HG03575 (cell line): ENCODE measurements at regions not wholly inside any gene's neighbourhood (a gene's known extent, or its start where the extent isn't known, plus 50 kb on each side); places are given as distances from the start of the nearest gene placed in this dataset.
"Not testable (repeated sequence)": the region's sequence is repeated elsewhere in the genome, so short reads cannot be mapped to it uniquely, and the experiment has no call there.

Experiments used
- ATAC-seq: cut with Tn5 transposase; IDR thresholded peaks from one replicate; pipeline ENCODE4 v1.9.1; 2021; ENCODE audit not compliant: unreplicated experiment, insufficient number of reproducible peaks, low FRiP score; ENCODE audit errors: extremely low read depth

DNA sequence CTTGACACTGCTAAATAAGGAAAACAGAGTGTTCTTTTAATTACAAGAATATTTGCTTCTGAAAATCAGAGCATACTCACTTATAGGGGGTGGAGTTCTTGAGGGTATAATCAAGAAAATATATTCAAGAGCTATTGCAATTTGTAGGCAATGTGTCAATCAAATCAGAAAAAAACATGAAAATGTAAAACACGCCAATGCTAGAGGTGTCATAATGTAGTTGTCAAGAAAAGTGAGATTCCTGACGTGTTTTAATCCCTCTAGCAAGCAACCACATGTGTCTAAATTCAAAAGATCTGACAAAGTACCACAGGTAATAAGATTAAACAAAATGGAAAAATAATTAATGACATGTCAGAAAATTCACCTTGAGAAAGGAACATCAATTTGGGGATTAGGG is 1440.7 kb upstream of the RAG2 start:
- ATAC-seq: no peak

DNA sequence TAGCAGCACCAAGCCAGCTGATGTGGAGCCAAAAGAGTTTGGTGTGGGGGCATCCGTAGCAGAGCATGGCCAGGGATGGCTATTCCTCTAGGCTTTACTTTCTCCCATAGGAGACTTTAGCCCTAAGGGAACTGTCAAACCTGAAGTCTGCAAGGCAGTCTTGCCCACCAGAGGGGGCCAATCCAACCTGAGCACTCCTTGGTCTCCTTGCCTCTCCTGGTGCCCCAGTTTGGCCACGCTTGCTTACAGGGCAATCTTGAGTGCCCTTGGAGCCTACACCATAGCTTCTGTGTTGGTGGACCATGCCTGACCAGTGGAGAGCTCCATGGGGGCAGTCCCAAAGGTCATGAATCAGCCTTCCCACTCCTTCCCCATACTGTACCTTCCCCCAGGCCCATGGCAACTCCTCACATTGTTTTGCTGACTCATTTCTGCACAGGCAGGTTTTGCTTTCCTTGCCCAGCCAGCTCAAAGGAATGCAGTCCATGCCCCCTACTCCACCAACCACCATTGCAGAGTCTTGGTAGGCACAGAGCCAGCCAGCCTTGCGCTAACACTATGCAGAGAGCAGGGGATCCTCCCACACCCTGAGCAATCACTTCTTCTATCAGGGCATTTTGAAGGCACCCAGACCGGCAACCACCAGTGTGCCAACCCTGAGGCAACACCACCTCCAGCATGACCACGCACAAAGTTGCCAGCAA is 1421.2 kb upstream of the RAG2 start:
- ATAC-seq: no peak

DNA sequence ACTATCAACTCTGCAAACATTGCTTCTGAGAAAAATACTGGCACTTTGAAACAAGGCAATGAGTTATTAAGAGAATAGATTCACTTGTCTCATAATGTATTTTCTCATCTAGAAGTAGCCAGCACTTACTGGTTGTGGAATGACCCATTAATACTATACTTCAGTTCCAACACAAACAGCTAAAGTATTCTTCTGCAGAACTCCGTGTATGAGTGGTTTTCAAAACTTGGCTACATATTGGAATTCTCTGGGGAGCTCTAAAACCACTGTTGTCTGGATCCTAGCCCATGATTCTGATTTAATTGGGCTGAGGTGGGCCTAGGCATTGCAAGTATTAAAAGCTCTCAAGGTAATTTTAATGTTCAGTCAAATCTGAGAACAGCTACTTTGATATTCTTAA is 1416.4 kb upstream of the RAG2 start:
- no peak for ATAC-seq

DNA sequence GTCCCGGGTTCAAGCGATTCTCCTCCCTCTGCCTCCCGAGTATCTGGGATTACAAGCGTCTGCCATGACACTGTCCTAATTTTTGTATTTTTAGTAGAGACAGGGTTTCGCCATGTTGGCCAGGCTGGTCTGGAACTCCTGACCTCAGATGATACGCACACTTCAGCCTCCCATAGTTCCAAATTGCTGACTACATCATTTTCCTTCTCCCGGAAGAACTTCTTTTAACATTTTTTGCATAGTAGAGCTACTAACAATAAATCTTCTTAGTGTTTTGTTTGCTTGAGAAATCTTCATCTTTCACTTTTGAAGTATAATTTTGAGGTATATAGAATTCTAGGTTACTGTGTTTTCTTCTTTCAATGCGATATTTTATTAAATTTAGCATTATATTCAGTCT is 1415.1 kb upstream of the RAG2 start:
- no peak for ATAC-seq

DNA sequence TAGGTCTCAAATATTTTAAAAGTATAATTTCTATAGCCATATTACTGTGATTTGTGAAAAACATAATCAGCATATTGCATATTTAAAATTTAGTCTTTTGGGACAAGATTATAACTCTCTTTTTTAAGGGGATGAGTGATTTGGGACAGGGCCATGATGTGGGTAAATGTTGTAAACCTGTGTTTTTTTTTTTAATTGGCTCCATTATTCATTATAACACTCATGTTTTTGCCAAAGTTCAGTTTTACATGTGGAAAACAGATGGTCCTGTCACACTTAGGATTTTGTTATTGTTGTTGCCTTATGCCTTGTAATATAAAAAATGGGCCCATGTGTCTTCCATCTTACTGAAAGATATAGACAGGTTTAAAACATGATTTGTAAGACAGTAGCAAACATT is 1413.5 kb upstream of the RAG2 start:
- ATAC-seq: no peak

DNA sequence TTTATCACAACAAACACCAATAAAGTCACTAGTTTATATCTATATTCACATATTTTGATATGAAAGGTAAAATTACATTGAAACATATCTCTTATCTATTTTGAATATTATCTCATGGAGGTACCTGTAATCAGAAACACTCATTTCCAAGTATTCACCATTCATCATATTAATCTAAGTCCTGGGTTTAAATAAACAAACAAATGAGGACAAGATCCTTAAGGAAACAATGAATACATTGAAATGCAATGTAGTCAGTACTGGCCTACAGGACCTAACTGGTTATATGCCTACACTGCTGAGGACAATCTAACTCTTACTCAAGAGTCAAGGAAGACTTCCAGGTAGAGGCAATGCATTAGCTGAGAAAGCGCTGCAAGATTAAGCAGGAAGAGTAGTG is 1411.9 kb upstream of the RAG2 start:
- no peak for ATAC-seq

DNA sequence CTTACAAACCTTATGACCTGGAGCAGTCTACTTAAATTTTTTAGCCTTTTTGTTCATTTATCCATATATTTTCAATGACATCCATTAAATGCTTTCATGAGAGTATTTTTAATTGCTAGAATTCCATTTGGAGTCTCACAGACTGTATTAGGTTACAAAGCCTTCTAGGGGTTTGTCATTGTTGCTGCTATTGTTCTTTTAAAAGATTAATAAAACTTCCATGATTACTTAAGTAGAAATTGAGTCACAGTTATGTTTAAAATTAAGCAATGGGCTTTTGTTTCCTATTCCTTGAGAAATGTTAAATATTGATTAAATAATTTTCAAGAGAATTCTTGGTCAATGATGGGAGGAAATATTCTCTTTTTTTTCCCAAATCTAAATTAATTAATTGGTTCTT is 1408.4 kb upstream of the RAG2 start:
- ATAC-seq: no peak

DNA sequence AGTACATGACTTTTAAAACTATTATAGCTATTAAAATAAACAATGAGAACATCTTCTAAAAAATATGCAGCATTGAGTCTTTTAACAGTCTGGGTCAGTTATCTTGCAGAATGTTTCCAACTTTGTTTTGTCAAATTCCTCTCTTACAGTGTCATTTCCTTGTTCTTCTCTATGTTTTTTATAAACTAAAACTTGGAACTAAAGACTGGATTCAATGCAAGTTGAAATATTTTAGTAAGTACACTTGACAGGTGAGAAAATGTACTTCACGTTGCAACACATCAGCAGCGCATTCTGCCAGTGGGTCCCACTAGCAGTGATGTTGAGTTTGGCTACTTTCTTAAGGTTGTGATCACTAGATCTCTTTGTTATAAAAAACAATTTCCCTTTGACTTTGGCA is 1407.6 kb upstream of the RAG2 start:
- ATAC-seq: no peak

DNA sequence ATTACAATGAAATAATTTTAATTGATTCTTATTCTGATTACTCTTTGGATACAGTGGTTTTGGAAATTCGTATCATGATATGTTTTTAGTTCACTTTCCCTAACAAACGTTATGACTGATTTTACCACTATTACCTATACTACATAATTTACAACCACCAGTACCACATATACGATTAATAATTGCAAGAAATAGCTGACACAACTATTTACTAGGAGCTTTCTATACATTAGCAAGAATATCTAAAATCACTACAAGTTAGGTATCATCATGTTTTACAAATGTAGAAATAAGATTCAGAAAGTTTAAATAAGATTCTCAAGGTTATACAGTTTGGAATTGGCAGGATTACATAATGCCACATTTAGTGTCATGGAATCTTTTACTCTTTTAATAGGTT is 1401.1 kb upstream of the RAG2 start:
- no peak for ATAC-seq

DNA sequence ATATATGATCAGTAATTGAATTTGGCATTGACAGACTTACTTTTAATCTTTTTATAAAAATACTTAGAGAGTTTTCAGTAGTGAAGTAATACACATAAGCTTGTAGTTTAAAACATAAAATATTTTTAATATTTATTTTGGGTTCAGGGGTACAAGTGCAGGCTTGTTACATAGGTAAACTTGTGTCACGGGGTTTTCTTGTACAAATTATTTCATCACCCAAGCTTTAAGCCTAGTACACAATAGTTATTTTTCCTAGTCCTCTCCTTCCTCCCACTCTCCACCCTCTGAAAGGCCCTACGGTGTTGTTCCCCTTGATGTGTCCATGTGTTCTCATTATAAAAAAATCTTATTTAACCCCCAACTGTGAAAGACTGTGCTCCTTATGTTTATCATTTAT is 1397.8 kb upstream of the RAG2 start:
- ATAC-seq: no peak

DNA sequence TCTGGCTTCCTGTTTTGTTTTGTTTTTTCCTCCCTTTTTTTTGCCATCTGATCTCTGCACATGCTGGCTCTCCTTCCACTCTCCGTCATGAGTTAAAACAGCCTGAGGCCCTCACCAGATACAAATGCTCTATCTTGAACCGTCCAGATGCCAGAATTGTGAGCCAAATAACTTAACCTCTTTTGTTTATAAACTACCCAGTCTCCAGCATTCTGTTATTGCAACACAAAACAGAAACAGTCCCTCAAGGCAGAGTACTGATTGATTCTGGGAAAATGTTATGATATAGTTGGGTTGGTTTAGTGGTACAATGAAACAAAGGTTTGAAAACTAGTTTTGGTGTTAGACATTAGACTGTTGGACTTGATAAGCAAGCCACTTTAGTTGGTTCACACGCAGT is 1390.0 kb upstream of the RAG2 start:
- no peak for ATAC-seq

DNA sequence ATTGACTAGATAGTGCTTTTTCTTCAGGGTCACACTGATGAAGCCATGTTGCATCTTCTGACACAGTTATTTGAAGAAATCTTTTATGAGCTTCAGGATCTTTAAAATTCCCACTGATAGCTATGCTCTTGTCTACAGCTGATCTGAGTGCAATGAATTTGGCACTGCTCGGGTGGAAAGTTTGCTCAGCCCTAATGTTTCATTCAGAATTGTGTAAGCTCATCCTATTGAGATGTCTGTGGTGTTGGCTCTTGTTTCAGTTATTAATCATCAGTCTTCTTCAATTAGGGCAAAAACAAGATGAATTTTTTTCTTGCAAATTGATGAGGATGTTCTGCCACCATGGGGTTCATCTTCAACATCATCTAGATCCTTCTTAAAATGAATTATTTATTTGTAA is 1387.0 kb upstream of the RAG2 start:
- ATAC-seq: no peak

DNA sequence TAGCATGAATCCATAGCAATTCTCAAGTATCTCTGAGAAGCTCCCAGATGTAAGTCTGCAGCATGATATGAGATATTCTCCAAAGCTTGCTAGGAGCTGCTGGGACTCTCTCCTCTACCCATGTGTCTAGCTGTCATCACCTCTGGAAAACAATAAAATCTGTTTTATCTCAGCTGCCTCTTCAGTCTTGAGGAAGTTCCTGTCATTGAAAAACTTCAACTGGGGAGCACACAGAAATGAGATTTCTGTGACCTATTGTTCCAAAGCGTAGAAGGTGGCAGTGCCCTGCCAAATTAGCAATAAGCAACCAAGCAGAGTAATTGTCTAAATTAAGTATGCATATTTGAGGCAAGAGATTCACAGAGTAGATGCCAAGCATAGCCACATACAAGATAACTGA is 1380.6 kb upstream of the RAG2 start:
- no peak for ATAC-seq

DNA sequence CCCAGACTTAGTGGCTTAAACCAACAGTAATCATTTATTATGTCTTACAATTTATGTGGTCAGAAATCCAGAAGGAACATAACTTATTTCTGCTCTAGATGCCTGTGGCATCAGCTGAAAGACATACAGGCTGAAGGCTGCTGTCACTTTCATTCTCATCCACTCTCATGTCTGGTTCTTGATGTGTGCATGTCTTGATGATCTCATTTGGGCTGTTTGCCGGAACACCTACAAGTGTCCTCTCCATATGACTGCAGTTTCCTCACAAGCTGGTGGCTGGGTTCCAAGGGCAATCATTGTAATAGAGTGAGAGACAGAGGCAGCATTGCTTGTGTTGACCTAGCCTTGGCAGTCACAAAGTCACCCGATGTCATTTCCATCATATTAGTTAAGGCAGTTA is 1375.9 kb upstream of the RAG2 start:
- no peak for ATAC-seq

DNA sequence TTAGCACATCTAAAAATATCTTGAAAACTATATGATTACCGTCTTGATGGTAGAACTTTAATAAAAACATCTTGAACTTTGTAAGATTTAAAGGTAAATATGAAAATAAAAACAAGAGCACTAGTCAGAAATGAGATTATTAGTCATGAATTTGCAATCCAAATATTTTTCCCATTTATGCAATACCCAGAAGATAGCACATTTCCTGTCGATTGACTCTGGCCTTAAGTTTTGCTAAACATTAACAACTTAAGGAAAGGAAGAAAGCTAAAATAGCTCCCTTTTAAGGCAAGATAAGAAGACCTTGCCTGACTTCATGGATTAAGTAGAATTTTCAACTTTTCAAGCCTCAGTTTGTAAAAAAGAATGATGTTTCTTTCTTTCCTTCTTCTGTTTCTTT is 1374.7 kb upstream of the RAG2 start:
- no peak for ATAC-seq

DNA sequence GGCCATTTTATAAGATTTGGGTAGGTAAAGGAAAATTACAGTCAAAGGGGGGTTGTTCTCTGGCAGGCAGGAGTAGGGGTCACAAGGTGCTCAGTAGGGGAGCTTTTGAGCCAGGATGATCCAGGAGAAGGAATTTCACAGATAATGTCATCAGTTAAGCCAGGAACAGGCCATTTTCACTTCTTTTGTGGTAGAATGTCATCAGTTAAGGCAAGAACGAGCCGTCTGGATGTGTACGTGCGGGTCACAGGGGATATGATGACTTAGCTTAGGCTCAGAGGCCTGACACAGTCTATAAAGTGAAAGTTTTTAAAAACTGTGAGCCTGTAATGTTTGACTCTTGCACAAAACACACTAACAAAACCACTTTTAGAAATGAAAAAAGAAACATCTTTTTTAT is 1371.3 kb upstream of the RAG2 start:
- not testable (repeated sequence) for ATAC-seq

DNA sequence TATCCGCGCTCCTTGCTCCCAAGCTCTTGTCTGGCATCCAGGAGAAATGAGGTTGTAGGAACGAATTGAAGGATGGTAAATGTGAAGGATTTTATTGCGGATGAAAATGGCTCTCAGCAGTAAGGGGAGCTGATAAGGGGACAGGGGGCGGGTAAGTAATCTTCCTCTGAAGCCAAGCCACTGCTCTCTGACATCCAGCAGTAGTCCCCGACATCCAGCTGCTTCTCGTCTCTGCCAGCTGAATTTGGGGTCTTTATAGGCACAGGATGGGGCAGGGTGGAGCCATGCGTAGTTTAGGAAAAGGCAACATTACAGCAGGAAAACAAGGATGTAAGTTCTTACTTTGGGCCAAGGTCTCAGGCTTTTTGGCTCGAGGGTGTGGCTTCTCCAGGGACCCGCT is 1370.1 kb upstream of the RAG2 start:
- ATAC-seq: no peak

DNA sequence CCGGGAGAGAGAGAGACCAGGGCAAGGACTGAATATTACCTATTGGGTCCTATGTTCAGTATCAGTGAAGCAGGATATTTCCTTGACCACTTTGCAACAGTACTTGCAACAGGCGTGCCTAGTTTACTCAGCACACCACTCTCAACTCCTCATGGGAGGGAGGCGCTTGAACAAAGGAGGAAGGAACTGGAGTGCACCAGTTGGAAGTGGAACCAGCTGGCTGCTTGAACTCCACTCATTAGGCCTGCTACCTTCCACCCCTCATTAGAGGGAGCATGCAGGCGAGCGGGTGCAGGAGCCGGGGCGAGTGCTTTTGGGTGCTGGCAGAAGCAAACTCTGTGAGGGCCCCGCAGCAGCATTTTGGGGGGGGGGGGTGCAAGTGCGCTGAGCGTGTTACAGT is 1369.6 kb upstream of the RAG2 start:
- ATAC-seq: no peak

DNA sequence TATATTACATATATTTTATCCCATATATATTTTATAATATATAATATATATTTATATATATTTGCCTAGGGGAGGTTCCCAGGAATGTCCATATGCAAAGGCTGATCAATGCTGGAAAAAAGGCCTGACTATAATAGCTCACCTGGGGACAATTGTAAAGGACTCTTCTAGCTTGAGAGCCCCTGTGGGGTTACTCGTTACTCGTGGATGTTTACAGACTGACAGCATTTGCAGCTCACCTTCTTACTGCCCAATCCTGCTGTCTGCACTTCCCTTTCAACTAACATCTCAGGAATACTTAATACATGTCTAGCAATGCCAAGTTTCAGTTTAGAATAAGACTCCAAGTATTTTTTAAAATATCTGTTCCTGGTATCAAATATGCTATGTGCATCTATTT is 1365.4 kb upstream of the RAG2 start:
- ATAC-seq: no peak

DNA sequence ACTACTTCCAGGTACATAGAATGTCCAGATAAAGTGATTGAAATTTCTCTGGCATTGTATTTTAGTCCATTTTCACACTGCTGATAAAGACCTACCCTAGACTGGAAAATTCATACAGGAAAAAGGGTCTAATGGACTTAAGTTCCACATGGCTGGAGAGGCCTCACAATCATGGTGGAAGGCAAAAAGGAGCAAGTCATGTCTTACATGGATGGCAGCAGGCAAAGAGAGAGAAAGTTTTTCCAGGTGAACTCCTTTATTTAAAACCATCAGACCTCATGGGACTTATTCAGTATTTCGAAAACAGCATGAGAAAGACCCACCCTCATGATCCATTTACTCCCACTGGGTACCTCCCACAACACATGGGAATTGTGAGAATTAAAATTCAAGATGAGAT is 1359.7 kb upstream of the RAG2 start:
- ATAC-seq: no peak

DNA sequence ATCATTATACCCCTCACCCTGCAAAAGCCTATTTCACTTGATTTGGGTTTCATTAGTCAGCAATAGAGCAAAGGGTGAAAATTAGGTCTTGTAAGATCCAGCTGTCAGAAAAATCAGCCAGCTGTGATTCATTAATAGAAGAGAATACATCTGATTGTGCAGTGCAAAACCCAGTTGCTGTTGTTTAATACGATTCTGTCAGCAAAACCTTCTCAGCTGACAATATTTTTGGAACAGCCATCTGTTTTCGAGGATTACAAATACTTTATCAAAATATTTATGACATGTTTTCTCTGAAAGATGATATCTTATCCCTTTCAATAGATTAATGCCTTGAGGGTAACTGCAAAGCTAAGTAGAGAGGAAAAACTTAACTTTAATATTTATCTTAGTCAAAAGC is 1354.0 kb upstream of the RAG2 start:
- no peak for ATAC-seq

DNA sequence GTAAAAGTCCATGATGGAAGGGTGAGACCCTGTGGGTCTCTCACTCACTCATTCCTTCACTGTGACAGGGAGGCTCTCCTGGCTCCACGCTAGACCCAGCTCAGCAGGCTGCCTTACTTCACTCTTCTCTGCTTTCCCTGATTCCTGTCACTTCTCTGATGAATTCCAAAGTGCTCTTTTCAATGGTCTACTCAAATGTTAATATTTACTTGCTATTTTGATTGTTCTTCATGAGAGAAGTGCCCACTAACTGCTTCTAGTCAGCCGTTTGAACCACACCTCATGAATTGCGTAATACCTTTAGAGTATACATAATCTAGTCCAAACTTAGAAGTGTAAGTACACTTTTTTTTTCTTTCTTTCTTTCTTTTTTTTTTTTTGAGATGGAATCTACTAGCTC is 1350.2 kb upstream of the RAG2 start:
- no peak for ATAC-seq
